GM18498 (cell line): ENCODE measurements at regions not wholly inside any gene's neighbourhood (a gene's known extent, or its start where the extent isn't known, plus 50 kb on each side); places are given as distances from the start of the nearest gene placed in this dataset.

Experiments
- ATAC-seq: cut with Tn5 transposase; IDR thresholded peaks from one replicate; pipeline ENCODE4 v1.9.1; 2021; ENCODE audit warnings: mild to moderate bottlenecking, moderate library complexity; ENCODE audit not compliant: unreplicated experiment

DNA sequence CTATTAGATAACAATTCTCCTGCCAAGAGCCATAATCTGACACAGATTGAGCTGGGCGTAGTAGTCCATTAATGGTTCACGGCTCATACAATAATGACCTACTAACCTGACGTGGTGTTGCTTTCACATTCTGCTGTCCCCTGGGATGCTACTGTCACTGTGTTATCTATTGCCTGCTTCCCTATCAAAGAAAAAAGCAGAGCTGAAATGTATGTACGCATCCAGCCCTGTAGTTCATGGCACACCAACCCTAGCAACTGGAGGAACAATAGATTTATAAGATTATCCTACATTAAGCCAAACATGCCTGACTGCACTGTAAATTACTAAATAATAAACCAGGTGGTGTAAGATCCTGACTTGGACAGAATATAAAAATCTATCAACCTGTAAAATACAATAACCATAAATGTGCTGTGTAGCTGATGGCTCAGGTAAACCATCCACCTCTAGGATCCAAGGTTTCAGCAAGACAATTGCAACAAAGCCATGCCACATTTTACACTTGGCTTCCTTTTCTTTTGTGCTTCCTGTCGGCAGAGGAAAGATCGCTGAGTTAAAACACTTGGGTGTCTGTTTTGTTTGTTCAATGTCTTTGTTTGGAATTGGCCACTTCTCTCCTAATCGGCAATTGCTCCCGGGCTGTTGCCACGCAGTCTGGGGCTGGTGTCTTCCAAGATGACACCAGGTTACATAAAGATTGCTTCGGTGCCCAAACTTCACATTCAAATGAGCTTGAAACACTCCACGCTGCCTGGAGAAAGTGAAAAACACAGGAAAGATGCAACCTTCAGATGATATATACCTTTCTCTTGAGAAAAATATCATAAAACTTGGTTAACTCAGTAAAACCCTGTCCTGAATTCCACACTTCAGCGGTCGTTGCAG, 143.9 kb upstream of the MGMT start:
- no peak for ATAC-seq

DNA sequence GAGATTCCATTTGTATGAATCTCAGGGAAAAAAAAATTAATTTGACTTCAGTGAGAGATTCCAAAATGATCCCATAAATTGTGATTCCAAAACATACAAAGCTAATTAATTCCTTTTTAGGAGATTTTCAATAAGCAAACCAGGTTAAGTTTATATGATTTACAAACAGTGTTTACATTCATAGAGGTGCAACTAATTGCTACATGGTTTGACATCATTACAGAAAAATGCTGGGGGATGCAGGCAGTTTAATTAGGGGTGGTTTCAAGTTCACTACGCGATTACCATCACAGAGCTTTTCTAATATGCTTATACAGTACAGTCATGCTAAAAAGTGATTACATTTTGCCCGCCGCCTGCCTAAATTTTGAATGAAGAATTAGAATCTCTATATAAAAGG, 143.2 kb upstream of the MGMT start:
- ATAC-seq: no peak

DNA sequence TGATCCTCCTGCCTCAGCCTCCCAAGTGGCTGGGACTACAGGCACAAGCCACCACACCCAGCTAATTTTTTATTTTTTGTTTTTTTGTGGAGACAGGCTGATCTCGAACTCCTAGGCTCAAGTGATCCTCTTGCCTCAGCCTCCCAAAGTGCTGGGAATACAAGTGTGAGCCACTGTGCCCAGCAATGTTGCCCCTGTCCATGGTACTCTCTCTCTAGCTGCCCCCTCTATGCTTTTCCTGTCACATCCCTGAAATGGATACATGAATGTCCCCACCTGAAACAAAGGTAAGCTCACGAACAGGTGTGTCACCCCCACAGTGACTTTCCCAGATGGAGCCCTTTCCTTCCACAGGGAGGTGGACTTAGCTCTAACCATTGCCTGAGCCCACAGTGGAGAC, 141.1 kb upstream of the MGMT start:
- no peak for ATAC-seq

DNA sequence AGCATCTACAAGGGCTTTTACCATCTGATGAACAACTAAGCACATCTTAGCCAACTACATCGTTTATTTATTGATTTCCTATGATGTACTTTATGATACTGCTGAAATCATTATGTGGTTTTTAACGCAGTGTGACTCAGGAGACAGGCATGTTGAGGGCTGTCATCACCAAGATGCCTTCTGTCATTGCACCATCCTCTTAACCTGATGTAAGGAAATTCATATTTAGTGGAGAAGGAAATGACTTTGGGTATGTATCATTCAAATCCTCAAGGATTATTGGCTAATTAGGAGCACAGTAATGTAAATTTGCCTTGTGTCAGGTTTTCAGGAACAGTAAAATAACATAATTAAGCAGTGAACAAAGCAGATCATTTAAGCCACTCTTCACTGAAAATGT, 138.5 kb upstream of the MGMT start:
- no peak for ATAC-seq

DNA sequence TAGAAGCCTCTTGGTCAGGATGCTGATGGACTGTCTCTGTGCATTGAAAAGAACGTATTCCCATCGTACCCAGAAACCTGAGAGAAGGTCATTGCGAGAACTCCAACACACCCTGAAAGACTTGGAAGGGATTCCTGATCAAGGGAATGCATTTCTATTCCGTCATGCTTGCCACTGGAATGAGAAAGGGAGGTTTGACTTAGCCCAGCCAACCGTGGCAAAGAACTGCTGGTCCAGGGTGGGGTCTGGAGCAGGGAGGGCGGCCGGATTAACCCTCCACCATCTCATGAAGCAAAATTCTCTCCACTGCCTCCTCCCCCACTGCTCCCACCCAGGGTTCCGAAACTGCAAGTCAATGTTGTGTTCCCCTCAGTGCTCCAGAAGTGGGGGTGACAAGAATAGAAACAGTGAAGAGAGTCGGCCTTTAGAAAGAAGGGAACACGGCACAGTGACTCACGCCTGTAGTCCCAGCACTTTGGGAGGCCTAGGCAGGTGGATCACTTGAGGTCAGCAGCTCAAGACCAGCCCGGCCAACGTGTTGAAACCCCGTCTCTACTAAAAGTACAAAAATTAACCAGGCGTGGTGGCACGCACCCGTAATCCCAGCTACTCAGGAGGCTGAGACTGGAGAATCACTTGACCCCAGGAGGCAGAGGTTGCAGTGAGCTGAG, 137.5 kb upstream of the MGMT start:
- ATAC-seq: no peak

DNA sequence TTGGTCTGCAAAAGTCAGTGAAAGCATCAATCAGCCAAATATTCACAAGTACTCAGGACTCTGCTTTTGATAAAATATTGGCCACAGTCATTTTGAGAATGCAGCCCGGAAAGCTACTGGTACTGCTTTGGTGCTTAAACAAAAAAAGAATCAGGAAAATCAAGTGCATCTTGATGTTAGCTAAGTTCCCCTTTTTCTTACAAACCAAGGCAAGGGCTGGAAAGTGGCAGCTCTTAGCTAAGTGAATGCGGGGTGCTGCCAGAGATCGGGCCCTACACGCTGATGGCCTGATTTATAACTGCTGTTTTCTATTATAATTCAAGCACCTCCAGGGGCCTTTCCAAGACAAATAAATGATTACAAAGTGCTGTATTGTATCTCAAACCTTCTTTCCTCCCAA, 136.8 kb upstream of the MGMT start:
- ATAC-seq: no peak

DNA sequence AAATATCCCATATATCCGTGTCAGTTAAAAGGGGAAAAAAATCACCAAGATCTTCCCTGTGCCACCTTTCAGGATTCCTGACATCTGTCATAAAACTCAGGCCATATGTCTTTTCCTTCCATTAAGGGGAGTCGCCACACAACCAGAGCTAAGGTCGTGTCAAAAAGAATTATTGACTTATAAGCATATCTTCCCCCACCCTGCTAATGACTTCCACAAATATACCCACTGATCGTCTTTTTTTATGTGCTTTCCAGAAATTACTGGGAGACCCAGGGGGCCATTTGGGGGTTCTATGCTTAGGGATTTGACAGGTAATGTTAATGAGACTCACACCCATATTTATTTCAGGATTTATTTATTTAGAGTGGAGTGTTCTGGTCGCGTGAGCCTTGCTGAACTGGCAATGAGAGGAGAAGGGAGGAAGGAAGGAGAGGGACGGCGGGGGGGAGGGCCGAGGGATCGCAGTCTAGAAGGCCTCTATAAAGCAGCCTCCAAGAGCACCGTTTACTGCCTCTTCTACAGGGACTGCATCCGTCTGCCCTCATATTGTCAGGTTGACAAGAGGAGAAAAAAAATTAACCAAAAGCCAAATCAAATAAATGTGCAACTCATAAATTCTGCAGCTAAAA, 135.7 kb upstream of the MGMT start:
- no peak for ATAC-seq

DNA sequence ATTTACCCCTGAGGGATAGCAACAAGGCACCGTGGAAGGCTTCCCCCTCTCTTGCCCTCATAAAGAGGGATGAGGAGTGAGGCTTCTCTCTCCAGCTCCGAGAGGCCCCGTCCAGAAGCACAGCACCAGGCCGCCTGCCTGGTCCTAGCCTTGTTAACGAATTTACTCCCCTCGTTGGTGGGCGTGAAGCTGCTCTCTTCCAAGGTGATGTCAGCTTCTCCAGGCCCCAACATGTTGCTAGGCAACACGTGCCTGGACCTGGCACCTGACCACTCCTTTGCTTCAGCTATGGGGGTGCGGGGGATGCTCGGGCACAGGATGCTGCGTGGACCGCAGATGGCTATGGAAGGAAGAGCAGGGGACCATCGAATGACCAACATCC, 135.2 kb upstream of the MGMT start:
- ATAC-seq: no peak

DNA sequence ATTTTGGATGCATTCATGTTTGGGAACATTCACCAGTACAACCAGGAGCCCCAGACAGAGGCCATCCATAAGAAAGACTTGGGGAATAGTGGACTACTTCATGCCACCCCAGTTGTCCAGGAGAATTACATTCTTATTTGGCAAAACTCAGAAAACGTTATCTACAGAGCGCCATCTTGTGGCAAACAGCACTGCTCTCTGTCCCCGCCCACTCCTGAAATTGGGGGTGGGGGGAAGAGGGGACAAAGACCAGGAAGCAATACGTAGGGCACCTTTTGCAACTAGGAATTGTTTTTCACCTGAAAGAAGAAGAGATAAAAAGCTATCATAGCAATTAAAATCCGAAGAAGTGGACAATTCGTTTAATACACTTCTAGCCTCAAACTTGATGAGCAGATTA, 134.6 kb upstream of the MGMT start:
- ATAC-seq: no peak

DNA sequence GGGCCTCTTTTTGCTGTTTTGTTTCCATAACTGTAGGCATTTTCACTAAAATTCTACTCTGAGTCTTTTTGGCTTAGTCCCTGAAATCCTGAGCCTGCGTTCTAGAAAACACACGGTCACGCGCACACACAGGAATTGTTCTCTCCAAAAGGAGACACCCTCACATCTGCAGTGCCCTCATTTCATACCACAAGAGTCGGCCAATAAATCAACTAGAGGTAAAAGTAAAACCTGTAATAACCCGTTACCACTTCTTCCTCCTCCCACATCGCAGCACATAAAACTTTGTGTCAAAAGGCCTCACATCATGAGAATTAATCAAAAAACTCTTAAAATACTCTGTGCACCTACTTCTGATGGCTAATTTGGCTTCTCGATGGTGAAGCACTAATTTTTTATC, 133.3 kb upstream of the MGMT start:
- ATAC-seq: no peak

DNA sequence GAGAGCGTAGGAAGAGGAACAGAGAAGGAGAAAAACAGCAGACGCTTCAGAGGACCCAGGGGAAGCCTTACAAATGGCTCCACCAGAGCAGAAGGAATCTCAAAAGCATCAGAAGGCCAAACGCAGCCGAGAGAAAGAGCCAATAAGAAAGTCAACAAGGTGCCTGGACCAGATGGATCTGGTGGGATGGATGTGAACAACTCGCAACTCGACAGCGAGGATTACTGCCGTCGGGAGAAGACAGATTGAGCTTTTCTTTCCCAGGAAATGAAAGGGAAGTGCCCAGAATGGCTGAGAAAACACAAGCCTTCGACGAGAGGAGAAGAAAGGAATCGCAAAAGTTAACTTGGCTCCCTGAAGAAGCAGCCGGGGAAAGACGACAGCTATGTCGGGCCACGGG, 132.8 kb upstream of the MGMT start:
- no peak for ATAC-seq

DNA sequence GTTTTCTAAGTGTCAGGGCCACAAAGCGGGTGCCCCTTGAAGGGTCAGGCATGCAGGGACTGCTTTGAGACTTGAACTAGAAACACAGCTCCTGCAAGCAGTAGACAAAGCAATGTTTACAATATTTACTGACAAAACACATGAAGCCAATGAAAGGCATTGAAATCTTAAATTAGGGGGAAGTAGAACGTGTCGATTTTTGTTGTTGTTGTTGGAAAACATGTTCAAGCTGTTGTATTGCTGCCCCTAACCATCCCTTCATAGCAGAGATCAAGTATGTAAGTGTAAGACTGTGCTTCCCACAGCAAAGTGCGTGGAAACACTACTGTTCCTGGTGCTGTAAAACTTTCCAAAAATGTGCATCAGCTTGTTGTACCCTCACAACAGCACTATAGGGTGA, 131.6 kb upstream of the MGMT start:
- no peak for ATAC-seq

DNA sequence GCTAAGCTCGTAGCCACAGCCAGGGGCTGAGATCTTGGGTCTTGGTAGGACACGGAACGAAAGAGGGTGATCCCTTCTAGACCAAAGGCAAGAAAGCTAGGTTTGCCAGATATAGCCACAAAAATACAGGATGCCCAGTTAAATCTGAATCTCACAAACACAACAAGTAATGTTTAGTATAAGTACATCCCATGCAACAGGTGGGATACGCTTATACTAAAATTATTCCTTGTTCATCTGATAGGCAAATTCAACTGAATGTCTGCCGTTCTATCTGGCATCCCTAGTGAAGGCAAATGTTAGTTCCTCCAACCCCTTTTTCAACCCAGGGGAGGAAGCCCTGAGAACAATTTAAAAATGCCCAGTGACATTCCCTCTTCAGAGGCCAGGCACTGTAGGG, 131.1 kb upstream of the MGMT start:
- ATAC-seq: no peak

DNA sequence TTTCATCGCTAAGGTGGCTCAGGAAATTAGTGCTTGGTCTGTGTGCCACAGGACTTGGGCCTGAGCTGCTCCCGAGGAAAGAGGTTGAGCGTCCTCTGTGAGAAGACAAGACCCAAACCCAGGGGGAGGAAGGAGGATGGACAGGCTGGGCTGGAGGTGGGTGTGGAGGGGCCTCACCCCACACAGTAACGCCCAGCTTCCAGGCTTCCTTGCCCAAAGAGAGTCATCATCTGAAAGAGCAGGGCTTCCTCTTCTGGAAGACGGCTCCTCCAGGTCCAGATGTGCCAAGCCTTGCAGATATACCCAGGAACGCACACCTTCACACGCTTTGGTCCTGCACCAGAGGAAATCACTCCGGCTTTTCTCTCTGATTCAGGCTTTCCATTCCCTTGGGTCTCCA, 127.8 kb upstream of the MGMT start:
- no peak for ATAC-seq

DNA sequence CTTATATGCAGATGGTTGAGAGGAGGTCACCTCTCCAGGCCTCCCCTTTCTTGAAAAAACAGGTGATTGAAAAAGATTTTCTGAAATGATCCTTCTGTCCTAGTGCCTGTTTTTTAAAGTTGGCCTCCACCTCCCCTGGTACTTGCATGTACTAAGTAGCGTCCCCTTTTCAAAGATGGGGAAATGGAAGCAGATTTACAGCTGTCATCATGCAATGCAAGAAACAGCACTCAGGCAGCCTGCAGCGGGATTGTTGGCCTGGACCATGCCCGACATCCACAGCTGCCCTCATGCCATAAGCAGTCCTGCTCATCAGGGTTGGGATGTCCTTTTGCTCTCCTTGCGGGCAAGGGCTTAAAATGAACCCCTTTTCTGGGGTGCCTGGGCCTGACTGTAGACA, 127.2 kb upstream of the MGMT start:
- no peak for ATAC-seq

DNA sequence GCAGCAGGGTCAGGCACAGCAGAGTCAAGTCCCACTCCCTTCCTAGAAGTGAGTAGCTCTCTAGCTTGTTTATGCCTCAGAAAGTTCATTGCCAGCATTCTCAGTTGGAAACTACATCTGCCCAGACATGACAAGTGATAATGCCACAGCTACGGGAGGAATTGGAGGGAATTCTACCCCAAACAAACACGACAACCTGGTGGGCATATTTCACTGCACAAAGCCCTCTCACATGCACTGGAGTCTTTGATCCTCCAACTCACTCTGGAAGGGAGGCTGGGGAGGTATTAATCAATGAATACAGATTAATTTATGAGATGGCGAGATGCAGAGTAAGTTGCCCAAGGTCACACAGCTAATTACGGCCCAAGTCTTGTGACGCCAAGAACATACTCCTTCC, 126.0 kb upstream of the MGMT start:
- ATAC-seq: no peak

DNA sequence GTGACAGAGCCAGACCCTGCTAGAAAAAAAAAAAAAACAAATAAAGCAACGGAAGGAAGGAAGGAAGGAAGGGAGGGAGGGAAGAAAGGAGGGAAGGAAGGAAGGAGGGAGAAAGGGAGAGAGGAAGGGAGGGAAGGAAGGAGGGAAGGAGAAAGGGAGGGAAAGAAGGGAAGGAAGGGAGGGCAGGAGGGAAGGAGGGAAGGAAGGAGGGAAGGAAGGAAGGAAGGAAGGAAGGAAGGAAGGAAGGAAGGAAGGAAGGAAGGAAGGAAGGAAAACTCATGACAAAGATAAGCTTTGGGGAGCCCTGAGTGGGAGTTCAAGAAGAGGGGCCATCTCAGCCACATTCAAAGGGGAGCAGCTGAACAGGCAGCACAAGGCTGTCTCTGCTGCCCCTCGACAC, 124.7 kb upstream of the MGMT start:
- ATAC-seq: no peak

DNA sequence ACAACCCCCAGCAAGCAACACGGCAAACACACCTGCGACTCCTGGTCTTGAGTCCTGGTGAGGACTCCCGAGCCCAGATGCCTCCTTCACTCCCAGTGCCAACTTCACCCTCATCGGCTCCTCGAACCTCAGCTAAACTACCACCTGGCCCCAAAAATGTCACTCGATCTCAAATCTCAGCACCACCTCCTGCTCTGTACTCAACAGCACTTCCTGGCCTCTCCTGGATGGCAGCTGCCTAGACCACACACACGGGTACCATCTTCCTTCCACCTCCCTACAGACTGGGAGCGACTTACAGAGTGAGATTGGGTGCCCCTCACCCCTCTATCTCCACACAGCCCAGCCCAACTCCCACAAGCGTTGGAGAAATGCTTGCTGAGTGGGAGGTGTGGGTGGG, 123.9 kb upstream of the MGMT start:
- ATAC-seq: no peak

DNA sequence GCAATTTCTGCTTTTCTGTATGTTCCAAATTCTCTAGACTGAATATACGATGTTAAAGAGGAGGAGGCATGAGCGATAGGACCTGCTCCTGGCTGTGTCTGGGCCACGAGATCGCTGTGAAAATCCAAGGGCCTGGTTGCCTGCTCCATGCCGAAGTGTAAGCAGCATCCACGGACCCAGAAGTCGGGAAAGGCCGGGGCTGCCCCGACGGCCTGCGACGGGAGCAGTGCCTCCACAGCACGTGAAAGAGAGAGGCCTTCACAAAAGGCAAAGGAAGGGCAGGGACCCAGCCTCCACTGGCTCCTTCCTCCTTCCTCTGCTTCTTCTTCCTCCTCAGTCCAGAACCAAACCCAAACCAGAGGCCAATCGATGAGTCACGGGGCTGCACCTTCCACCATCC, 122.9 kb upstream of the MGMT start:
- no peak for ATAC-seq

DNA sequence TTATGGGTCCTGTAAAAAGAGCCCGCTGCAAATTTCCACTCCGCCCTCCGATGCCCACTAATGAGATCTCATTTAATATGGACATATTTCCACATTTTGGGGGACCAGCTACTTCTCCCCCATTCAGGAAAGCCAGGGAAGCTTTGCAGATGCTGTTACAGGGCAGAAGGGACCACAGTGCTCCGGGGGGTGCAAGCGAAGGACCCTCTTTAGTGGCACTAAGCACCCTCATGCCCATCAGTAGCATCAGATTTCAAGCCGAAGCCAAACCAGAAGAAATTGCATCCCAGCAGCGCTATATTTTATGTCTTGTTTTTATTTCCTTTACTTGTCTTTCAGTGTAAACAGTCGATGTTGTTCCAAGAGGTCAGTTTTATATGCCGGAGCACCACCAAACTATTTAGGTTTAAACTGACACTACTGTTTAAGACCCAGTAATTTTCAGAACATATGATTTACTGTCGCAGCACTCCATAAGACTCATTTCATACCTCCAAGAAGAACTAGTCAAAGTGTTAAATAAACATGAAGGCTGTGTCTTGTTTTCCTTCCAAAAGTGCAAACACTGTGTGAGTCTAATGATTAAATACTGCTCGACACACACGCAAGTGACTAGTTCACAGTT, 122.2 kb upstream of the MGMT start:
- ATAC-seq: no peak

DNA sequence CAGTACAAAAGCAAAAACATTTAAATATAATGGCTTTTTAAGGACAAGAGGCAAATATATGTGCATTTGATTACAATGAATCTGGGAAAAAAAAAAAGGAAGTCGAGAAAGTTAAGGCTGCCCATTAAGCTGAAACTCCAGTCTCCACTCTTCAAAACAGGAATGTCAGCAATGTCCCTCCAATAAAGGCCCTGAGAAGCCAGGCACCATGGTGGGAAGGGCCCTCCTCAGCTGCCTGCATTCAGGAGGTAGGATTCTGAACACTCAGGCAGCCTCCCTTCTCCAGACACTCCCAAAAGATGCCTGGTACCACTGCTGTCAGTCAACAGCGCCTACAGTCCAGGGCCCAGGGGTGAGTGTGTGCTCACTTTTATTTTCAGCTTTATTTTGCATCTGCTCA, 121.3 kb upstream of the MGMT start:
- ATAC-seq: no peak

DNA sequence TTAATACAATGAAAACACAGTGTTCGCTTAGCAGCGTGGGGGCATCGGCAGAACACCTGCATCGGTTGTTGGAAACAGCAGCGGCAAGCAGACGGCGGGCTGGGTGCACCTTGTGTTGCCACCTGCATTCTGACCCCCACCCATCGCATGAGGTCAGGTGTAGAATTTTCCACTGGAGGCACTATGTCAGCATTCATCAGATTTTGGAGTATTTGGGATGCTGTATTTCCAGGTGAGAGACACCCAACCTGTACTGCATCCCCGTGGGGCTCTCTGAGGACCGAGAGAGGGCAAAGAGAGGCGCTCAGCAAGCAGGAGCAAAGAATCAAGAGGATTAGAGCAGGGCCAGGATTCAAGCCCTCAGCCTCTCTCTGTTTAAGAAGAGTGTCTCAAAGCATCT, 116.4 kb upstream of the MGMT start:
- no peak for ATAC-seq
